ENCODE measurements at regions not wholly inside any gene's neighbourhood (a gene's known extent, or its start where the extent isn't known, plus 50 kb on each side); places are given as distances from the start of the nearest gene placed in this dataset.

- Mint-ChIP-seq H3K36me3 (ENCODE audit: low read depth) (no peaks in the 10 kb centered on the region), H3K4me1 (peaks cover 25% of the 10 kb centered on the region), H3K27ac (no peak overlapping the region), H3K9me3 (peaks cover 3% of the 10 kb centered on the region; the same call in 1 of the 3 replicates), H3K4me3 (no peak overlapping the region), H3K27me3 (ENCODE audit: insufficient read depth, low read depth, poor library complexity) (peaks cover 6% of the 10 kb centered on the region)
- H4K20me1 ChIP-seq (replicated peaks; ENCODE audit: insufficient read depth): no peaks in the 10 kb centered on the region
- no peak overlapping the region for H2AFZ ChIP-seq
- no peaks in the 10 kb centered on the region for H3K27me3 ChIP-seq (ENCODE audit: insufficient read depth)
- DNase-seq (ENCODE audit: low spot score): no peak
- ATAC-seq: no peak
- no peak overlapping the region for H3K4me2 ChIP-seq
- no peak overlapping the region for H3K4me3 ChIP-seq
- H3K9me2 ChIP-seq (ENCODE audit: insufficient read depth): peaks cover 7% of the 10 kb centered on the region; the same call in 1 of the 2 replicates
- TF ChIP-seq STAT1 (IDR thresholded peaks at IDR 0.05; ENCODE audit: unreplicated experiment) (no peak), ETS1 (IDR thresholded peaks at IDR 0.05) (no peak), REST (IDR thresholded peaks at IDR 0.05; ENCODE audit: unreplicated experiment) (no peak), ZNF331 (CRISPR knock-in tag; IDR thresholded peaks at IDR 0.05; ENCODE audit: low read depth) (no peak), EZH2phosphoT487 (IDR thresholded peaks at IDR 0.05; ENCODE audit: unreplicated experiment) (no peak), JUNB (IDR thresholded peaks at IDR 0.05; ENCODE audit: unreplicated experiment) (no peak), ZNF462 (CRISPR knock-in tag; IDR thresholded peaks at IDR 0.05) (no peak), ZNF114 (CRISPR knock-in tag; IDR thresholded peaks at IDR 0.05) (no peak), NANOG (IDR thresholded peaks at IDR 0.05; ENCODE audit: borderline replicate concordance) (no peak), EZH2 (IDR thresholded peaks at IDR 0.05; ENCODE audit: low read depth, unreplicated experiment) (no peak), CTCF (conservative IDR thresholded peaks at IDR 0.05; ENCODE audit: low read depth in 2 of 2) (no peak)
- peaks cover 22% of the 10 kb centered on the region for H3K4me1 ChIP-seq (ENCODE audit: insufficient read depth)
- H3F3A ChIP-seq (replicated peaks; ENCODE audit: low read depth): no peaks in the 10 kb centered on the region
- no peak overlapping the region for H3K27ac ChIP-seq (ENCODE audit: low read depth)
- H3K79me2 ChIP-seq (replicated peaks; ENCODE audit: insufficient read depth): no peaks in the 10 kb centered on the region
- no peaks in the 10 kb centered on the region for H3K36me3 ChIP-seq (ENCODE audit: insufficient read depth)
These were observed 466.3 kb downstream of the COG6 start for GRCh38 chr13:40121722-40122121.

Measured in GM23338 (cell line).